Urinary bladder (tissue), 3 donors: ENCODE measurements at regions not wholly inside any gene's neighbourhood (a gene's known extent, or its start where the extent isn't known, plus 50 kb on each side); places are given as distances from the start of the nearest gene placed in this dataset.

Experiments
- DNase-seq: peaks from one replicate; pipeline ENCODE4 v3.0.0-alpha.2; 2015; ENCODE audit errors: extremely low spot score
- H3K27ac ChIP-seq: one replicate; pipeline ENCODE4 v1.5.1; 2013; ENCODE audit warnings: low read depth, mild to moderate bottlenecking, moderate library complexity
- H3K36me3 ChIP-seq: one replicate; pipeline ENCODE4 v1.6.1; 2013; ENCODE audit warnings: mild to moderate bottlenecking, moderate library complexity; ENCODE audit not compliant: insufficient read depth
- H3K4me1 ChIP-seq: one replicate; pipeline ENCODE4 v1.6.1; 2013; ENCODE audit warnings: mild to moderate bottlenecking, moderate library complexity; ENCODE audit not compliant: insufficient read depth
- H3K4me3 ChIP-seq: one replicate; pipeline ENCODE4 v1.5.1; 2013; ENCODE audit warnings: low read depth, low read length
- WGBS: extraction: QIAGEN DNeasy Blood & Tissue Kit; methylation state at CpG from one replicate; pipeline ENCODE4 v1.1.7; 2013; 5-methylcytosine and 5-hydroxymethylcytosine counted together
- donor health status: healthy with polysubstance abuse.
- donor health status: healthy.

DNA sequence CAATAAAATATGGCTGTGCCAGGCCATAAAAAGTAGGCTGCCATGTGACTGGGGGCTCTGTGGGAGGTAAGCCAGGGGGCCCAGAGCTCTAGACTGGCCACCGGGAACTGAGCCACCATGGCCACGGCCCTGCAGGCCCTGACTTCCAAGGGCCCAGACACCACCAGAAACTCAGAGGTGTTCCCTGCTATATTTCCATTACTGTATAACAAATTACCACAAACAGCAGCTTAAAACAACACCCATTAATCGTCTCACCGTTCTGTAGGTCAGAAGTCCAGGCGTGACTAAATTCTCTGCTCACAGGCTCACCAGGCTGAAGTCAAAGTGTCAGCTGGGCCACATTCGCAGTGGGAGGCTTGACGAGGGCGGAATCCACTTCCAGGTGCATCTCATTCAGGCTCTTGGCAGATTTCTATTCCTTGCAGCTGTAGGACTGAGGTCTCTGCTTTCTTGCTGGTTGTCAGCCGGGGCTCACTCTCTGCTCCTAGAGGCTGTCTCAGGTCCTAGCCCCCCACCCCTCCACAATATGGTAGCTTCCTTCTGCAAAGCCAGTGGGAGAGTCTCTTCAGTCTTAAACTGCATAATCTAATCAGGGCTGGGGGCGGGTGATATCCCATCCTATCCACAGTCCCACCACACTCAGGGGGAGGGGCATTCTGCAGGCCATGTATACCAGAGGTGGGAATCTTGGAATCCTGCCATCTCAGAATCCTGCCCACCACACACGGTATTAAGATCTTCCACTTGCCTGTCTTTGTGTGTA lies 125.4 kb downstream of the C5orf15 start:
- Histone ChIP-seq H3K27ac (no peak overlapping the region), H3K4me3 (no peak overlapping the region), H3K4me1 (no peaks in the 10 kb centered on the region), H3K36me3 (no peaks in the 10 kb centered on the region)
- DNase-seq = no peak
- 71% methylated on average over 11 of the region's 11 CpGs for WGBS

DNA sequence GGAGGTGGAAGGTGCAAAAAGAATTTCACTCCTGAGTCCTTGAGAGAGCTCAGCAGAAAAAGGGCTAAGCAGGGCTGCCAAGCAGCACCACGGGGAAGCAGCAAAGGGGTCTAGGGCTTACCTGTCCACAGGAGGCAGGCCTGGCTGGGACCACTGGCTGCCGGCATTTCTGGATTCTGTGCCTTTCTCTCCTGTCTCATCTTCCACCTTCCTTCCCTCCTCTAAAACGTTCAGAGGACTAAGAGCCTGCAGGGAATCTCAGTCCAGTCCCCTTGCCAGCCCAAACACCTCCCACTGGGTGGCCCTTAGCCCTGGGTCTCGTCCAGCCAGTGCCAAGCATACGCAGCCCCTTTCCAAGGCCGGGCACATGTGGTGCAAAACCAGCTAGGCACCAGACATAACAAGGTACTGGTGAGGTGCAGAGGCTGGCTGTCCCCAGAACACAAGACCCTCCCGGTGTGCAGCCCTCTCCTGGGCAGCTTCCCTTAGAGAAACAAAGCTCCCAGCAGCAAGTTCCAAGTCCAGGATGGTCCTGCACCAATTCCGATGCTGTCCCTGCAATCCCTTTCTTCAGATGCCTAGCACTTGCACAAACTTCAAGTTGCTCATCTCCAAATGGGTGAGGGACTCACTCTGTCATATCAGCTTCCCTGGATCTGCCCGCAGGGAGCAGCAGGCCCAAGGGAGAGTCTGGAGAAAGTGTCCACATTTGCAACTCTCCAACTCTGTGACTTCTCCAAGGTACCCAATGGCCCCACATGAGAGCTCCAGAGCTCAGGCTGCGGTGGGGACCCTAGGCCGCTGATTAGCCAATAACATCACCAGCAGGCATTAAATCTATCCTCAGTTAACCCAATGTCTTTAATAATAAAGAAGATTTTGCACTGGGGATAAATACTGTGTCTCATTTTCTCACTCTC lies 126.3 kb downstream of the C5orf15 start:
- WGBS = 85% methylated on average over 11 of the region's 11 CpGs
- Histone ChIP-seq H3K27ac (no peak overlapping the region), H3K4me3 (no peak overlapping the region), H3K4me1 (no peaks in the 10 kb centered on the region), H3K36me3 (no peaks in the 10 kb centered on the region)
- DNase-seq = no peak

DNA sequence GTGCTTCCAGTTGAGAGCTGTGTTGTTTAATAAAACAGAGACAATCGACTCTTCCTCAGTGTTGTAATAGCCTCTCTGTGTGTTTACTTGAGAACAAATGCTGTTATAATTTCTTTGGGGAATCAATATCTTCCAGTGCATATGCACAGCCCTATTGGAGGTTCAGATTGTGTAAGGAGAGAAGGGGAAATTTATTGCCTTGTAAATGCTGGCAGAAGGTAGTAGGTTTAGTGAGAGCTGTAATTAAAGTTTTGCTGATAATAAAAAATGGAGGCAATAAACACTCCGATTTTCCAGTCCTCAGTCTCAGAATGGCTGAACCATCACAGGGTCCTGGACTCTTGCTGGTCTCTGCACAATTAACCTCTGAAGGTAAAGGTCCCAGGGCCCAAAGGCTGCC lies 128.3 kb downstream of the C5orf15 start:
- Histone ChIP-seq H3K4me1 (no peaks in the 10 kb centered on the region), H3K36me3 (no peaks in the 10 kb centered on the region), H3K4me3 (no peak overlapping the region), H3K27ac (no peak overlapping the region)
- no peak for DNase-seq
- 32% methylated on average over 2 of the region's 2 CpGs for WGBS

DNA sequence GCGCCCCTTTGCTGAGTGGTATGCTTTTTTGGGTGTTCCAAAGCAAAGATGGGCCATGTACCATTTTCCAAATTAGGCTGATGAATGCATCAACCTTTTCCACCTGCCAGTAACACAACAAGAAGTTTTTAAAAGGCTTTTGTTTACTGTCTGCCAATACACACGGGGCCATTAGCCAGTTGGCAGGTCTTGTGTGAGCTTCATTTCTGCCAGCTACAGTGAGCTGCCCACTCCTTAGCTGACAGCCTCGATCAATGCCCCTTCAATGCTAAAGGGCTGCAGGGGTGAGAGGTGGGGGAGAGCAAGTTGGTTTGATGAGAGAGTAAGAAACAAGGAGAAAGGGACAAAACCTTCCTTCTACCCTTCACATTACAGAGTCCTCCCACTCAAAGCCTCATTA lies 128.7 kb downstream of the C5orf15 start:
- Histone ChIP-seq H3K4me3 (no peak overlapping the region), H3K27ac (no peak overlapping the region), H3K36me3 (no peaks in the 10 kb centered on the region), H3K4me1 (no peaks in the 10 kb centered on the region)
- WGBS = 57% methylated on average over 3 of the region's 3 CpGs
- DNase-seq = no peak

DNA sequence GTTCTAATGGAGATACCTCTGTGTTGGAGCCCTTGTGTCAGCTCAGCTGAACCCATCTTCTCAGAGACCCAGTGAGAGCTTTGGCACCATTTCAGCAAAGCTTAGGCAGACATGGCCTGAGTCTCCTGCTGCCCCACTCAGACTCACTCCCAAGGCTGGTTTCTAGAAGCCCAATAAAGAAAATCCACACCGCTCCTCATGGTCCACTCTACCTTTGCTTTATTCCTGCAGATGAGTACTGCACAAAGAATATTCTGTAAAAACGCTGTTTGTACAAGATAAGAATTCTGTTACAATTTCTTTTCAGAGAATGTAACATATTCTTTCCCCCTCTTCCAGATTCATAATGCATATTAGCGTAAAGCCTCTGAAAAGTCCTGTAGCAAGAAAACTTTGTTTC lies 129.3 kb downstream of the C5orf15 start:
- no peak for DNase-seq
- H3K27ac ChIP-seq = no peak overlapping the region
- no peak overlapping the region for H3K4me3 ChIP-seq
- H3K36me3 ChIP-seq = no peaks in the 10 kb centered on the region
- 91% methylated on average over 3 of the region's 3 CpGs for WGBS
- H3K4me1 ChIP-seq = no peaks in the 10 kb centered on the region

DNA sequence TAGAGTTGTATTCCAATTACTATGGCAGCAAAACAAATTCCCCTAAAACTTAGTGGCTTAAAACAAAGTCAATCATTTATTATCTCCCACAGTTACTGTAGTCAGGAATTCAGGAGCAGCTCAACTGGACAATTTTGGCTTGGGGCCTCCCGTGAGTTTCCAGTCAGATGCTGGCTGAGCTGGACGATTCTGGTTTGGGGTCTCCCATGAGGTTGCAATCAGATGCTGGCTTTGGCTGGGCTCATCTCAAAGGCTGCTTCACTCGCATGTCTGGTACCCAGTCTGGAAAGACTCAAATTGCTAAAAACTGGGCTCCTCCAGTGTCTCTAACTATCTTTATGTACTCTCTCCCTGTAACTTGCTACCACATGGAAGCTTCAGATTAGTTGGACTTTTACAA lies 130.1 kb downstream of the C5orf15 start:
- no peak for DNase-seq
- 72% methylated on average over 3 of the region's 3 CpGs for WGBS
- no peak overlapping the region for H3K4me3 ChIP-seq
- no peaks in the 10 kb centered on the region for H3K4me1 ChIP-seq
- no peak overlapping the region for H3K27ac ChIP-seq
- no peaks in the 10 kb centered on the region for H3K36me3 ChIP-seq

DNA sequence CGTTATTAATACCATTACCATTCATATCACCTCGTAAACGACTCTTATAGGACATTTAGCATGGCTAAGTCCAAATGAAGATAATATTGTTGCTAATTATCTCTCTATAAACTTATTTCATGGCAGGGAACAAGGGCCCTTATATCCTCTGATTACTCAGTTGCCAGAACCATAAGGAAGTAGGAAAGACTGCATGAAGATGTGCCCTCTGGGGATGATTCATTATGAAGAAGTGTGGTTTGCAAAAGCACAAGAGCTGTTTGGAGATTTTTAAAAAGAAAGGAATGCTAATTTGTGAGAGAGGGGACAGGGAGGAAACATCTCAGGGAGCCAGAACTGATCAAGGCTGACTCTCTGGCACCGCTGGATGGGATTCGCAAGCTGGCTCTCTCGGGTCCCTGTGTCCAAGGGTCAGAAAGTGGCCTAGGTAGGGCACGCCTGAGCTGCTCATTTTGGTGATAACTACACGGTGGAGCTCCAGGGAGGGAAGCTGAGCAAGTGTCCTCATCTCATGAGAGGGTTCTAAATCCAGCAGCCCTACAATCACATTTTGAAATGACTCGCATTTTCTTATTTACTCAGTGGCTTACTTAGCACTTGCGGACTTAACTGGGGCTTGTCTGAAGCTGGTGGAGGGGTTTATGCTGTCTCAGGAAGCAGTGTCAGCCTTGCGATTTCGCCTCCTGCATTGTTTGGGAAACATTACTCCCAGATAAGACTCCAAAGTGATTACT lies 136.8 kb downstream of the C5orf15 start:
- DNase-seq = no peak
- WGBS = 64% methylated on average over 12 of the region's 12 CpGs
- Histone ChIP-seq H3K4me1 (no peaks in the 10 kb centered on the region), H3K36me3 (no peaks in the 10 kb centered on the region), H3K27ac (no peak overlapping the region), H3K4me3 (no peak overlapping the region)

DNA sequence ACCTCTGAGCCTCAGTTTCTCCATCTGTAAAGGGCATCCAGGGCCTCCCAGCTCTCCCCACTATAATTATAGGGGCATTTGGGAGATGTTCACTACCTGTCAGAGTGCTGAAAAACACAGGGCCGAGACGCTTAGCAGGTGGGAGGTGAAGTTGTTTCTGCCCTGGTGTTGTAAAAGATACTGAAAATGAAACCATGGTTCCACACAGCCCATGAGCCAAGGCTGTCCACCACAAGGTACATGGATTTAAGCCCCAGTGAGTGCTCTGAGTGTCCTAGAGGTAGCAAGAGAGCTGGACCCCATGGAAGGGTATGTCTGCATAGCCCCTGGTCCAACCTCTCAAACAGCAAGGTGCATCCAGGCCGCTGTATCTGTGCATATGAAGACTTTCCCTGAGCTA lies 137.5 kb downstream of the C5orf15 start:
- H3K27ac ChIP-seq = no peak overlapping the region
- H3K4me3 ChIP-seq = no peak overlapping the region
- no peaks in the 10 kb centered on the region for H3K36me3 ChIP-seq
- 91% methylated on average over 3 of the region's 3 CpGs for WGBS
- DNase-seq = no peak
- H3K4me1 ChIP-seq = no peaks in the 10 kb centered on the region

DNA sequence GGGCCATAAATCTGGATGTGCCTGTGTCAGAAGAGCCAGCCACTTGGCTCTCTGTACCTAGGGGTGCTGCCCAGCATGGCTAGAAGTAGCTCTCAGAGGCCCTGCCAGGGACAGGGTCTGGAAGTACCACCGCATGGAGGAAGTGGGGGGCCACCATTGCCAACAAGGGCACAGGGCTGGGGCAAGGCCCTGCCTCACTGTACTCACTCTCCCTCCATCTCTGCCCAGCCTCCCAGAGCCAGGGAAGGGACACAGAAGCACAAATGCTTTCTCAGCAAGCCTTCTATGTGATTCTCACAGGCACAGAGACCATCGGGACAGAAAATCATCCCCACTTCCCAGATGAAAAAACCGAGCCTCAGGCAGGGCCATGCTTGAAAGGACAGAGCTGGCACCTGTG lies 138.1 kb downstream of the C5orf15 start:
- Histone ChIP-seq H3K4me1 (no peaks in the 10 kb centered on the region), H3K4me3 (no peak overlapping the region), H3K36me3 (no peaks in the 10 kb centered on the region), H3K27ac (no peak overlapping the region)
- no peak for DNase-seq
- WGBS = 87% methylated on average over 3 of the region's 3 CpGs

DNA sequence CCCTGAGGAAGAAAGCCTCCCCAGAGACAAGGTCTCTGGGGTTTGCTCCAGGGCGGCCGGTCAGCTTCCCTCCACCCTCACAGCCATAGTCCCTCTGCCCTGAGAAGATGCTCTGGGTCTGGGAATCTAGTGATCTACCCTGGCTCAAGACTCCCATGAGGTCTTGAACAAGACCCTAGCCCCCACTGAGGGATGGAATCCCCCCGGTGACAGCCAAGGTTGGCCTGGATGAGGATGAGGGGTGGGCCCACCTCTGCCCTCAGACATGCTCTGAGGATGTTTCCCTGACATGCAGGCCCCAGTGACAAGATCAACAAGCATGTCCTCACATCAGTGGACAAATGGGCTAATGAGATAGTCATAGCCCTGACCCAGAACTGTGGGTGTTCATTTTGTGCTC lies 138.6 kb downstream of the C5orf15 start:
- no peak for DNase-seq
- Histone ChIP-seq H3K4me1 (no peaks in the 10 kb centered on the region), H3K27ac (no peak overlapping the region), H3K4me3 (no peak overlapping the region), H3K36me3 (no peaks in the 10 kb centered on the region)
- 92% methylated on average over 3 of the region's 3 CpGs for WGBS

DNA sequence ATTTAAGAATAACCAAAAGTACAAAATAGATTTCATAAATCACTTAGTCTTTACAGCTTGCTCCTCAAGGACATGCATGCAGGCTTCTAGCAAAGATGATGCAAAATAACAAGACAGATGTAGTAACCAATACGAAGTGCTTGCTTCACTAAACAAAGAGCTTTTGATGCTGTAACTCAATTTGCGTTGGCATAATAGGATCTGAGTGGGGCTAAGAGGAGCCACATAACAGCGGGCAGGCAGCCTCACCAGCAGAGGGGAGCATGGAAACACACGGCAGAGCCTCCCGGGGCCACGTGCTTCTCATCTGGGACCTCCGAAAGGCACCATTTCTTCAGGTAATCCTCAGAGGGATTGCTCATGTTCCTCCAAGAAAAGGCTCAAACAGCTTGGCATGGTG lies 139.7 kb downstream of the C5orf15 start:
- no peaks in the 10 kb centered on the region for H3K36me3 ChIP-seq
- no peak overlapping the region for H3K4me3 ChIP-seq
- DNase-seq = no peak
- 78% methylated on average over 7 of the region's 7 CpGs for WGBS
- no peak overlapping the region for H3K27ac ChIP-seq
- H3K4me1 ChIP-seq = no peaks in the 10 kb centered on the region

DNA sequence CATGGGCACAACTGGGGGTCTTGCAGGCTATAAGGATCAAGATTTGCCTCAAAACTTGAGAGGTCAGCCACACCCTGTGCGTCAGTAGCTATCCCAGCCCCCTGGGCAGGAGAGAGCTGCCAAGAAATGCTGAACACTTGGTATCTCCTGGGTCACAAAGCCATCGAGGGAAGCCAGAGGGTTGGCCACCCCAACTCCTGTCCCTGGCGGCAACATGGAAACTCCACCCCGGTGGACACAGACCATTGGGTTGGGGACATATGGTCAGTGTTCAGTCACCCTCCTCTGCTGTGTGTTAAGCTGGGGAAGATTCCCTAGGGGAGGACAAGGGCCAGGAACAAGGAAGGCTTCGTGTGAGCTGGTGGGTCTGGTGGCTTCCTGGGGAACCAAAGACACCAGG lies 140.6 kb downstream of the C5orf15 start:
- DNase-seq = no peak
- Histone ChIP-seq H3K36me3 (no peaks in the 10 kb centered on the region), H3K4me3 (no peak overlapping the region), H3K4me1 (no peaks in the 10 kb centered on the region), H3K27ac (no peak overlapping the region)
- WGBS = 83% methylated on average over 5 of the region's 5 CpGs

DNA sequence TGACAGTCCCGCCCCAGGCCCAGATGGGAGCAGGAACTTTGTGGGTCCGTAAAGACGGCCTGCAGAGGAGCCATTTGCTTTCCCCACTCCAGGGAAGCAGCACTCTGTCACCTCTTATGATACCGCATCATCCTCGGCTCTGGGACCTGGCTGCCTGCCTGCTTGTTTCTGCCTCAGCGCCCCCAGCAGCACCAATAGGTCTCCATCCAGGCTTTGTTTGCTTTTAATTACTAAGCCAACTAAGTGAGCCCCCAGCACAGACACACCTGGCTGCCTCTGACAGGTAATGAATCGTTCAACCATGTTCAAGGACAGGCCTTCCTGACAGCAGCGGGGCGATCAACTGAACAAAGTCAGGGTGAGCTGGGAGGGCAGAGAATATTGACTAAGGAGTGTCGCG lies 141.4 kb downstream of the C5orf15 start:
- H3K4me3 ChIP-seq = no peak overlapping the region
- no peaks in the 10 kb centered on the region for H3K4me1 ChIP-seq
- no peak for DNase-seq
- H3K36me3 ChIP-seq = no peaks in the 10 kb centered on the region
- H3K27ac ChIP-seq = no peak overlapping the region
- 84% methylated on average over 11 of the region's 11 CpGs for WGBS
